Fibroblast of pulmonary artery (primary cell): ENCODE measurements at regions not wholly inside any gene's neighbourhood (a gene's known extent, or its start where the extent isn't known, plus 50 kb on each side); places are given as distances from the start of the nearest gene placed in this dataset.

Experiments used
- DNase-seq: peaks from one replicate; pipeline ENCODE4 v3.0.0-alpha.2; 2010; ENCODE audit warnings: low read depth
- H3K4me3 ChIP-seq: replicated peaks from 2 replicates; pipeline ENCODE4 v1.5.1; 2011; ENCODE audit warnings: low read depth, mild to moderate bottlenecking, control low read depth, low read length, moderate library complexity
- CTCF ChIP-seq: IDR thresholded peaks from 2 replicates; pipeline ENCODE4 v1.5.1; 2011; ENCODE audit warnings: mild to moderate bottlenecking, control low read depth, low read length, inconsistent platforms; ENCODE audit errors: missing control alignments

GRCh38 chr1:116252271-116252670 is 120.8 kb upstream of the ATP1A1 start:
- H3K4me3 ChIP-seq, result no peak overlapping the region
- TF ChIP-seq CTCF, result no peak
- no peak for DNase-seq

GRCh38 chr1:116252785-116253184 is 120.3 kb upstream of the ATP1A1 start:
- H3K4me3 ChIP-seq, result no peak overlapping the region
- no peak for TF ChIP-seq CTCF
- no peak for DNase-seq

- no peak for DNase-seq
- TF ChIP-seq CTCF, result no peak
- H3K4me3 ChIP-seq, result no peak overlapping the region
Observed at GRCh38 chr1:116253566-116254382, 119.3 kb upstream of the ATP1A1 start.

- no peak for DNase-seq
- TF ChIP-seq CTCF, result no peak
- no peak overlapping the region for H3K4me3 ChIP-seq
Observed at GRCh38 chr1:116254776-116255175, 118.3 kb upstream of the ATP1A1 start.

- TF ChIP-seq CTCF, result no peak
- no peak for DNase-seq
- no peak overlapping the region for H3K4me3 ChIP-seq
Observed at GRCh38 chr1:116255486-116256285, 117.4 kb upstream of the ATP1A1 start.

- TF ChIP-seq CTCF, result no peak
- H3K4me3 ChIP-seq, result no peak overlapping the region
- no peak for DNase-seq
Observed at GRCh38 chr1:116256286-116256649, 116.8 kb upstream of the ATP1A1 start.
